ENCODE measurements at regions not wholly inside any gene's neighbourhood (a gene's known extent, or its start where the extent isn't known, plus 50 kb on each side); places are given as distances from the start of the nearest gene placed in this dataset.

GRCh38 chr21:27366036-27366435 lies 399.1 kb upstream of the ADAMTS5 start:
- no peak for ATAC-seq
- CTCF ChIA-PET (ENCODE audit: low intra/inter-chr PET ratio) = no interaction called here
- H4K20me1 ChIP-seq (replicated peaks; ENCODE audit: control insufficient read depth, insufficient read depth, low read length) = no peaks in the 10 kb centered on the region
- TF ChIP-seq MCM5 (IDR thresholded peaks at IDR 0.05; ENCODE audit: low read depth) (no peak), HDAC2 (IDR thresholded peaks at IDR 0.05) (no peak), CBFB (CRISPR knock-in tag; IDR thresholded peaks at IDR 0.05) (no peak), SLC30A9 (CRISPR knock-in tag; IDR thresholded peaks at IDR 0.05) (no peak), BRF2 (IDR thresholded peaks at IDR 0.05; ENCODE audit: borderline replicate concordance, insufficient read depth, insufficient read length) (no peak), IRF9 (tag; IDR thresholded peaks at IDR 0.05) (no peak), ZBED1 (IDR thresholded peaks at IDR 0.05) (no peak), MCM2 (IDR thresholded peaks at IDR 0.05; ENCODE audit: low read depth) (no peak), NFATC3 (IDR thresholded peaks at IDR 0.05) (no peak), FOXA3 (CRISPR knock-in tag; conservative IDR thresholded peaks at IDR 0.05 in 1 of 2, IDR thresholded peaks at IDR 0.05 in 1 of 2) (no peak), ZNF175 (CRISPR knock-in tag; IDR thresholded peaks at IDR 0.05; ENCODE audit: low read depth) (no peak), RFX7 (CRISPR knock-in tag; IDR thresholded peaks at IDR 0.05) (no peak), SREBF1 (IDR thresholded peaks at IDR 0.05; ENCODE audit: borderline replicate concordance, low read depth, low read length) (no peak), ZEB2 (IDR thresholded peaks at IDR 0.05) (no peak), ZFP1 (CRISPR knock-in tag; IDR thresholded peaks at IDR 0.05) (no peak)
- H3K4me1 ChIP-seq (replicated peaks in 1 of 2; ENCODE audit: control insufficient read depth in 2 of 2, insufficient read depth in 2 of 2, low read length in 2 of 2) = no peaks in the 10 kb centered on the region
- no peak overlapping the region for H3K4me3 ChIP-seq
- POLR2A ChIA-PET = no interaction called here
- no peaks in the 10 kb centered on the region for H3K36me3 ChIP-seq (ENCODE audit: control insufficient read depth, insufficient read depth, low read length)
- H2AFZ ChIP-seq (ENCODE audit: low read depth, low read length) = no peak overlapping the region
- no peaks in the 10 kb centered on the region; the same call in 1 of the 2 replicates for H3K9me3 ChIP-seq (replicated peaks; ENCODE audit: control insufficient read depth, insufficient read depth, low read depth, low read length)
- H3K4me2 ChIP-seq (ENCODE audit: insufficient read depth, low read length) = no peak overlapping the region
- BruUV-seq (replicated peaks) = no TSS peak
- DNase-seq (ENCODE audit: extremely low read depth in 1 of 4, low spot score in 3 of 4) = no peak
- 1% methylated on average over 4 of the region's 4 CpGs for WGBS (ENCODE audit: insufficient coverage, low coverage, missing lambda C conversion rate)
- in situ Hi-C loops (cut with MboI) (no loop called here), intact Hi-C loops (cut with micrococcal nuclease) (no loop called here)
- H3K27ac ChIP-seq (ENCODE audit: extremely low read depth, low read depth, low read length) = no peak overlapping the region
- no peaks in the 10 kb centered on the region for H3K79me2 ChIP-seq (ENCODE audit: control insufficient read depth, insufficient read depth, low read length)
- no peaks in the 10 kb centered on the region for H3K27me3 ChIP-seq (ENCODE audit: control insufficient read depth in 2 of 2, insufficient read depth in 2 of 2, low read length in 2 of 2)
- no peaks in the 10 kb centered on the region for H3K9me1 ChIP-seq (ENCODE audit: control insufficient read depth, insufficient read depth, low read length)
- no peak for FAIRE-seq
- no peak overlapping the region for H3K9ac ChIP-seq (ENCODE audit: insufficient read depth in 1 of 2, low read depth in 2 of 2, low read length in 2 of 2)
